ENCODE measurements at regions not wholly inside any gene's neighbourhood (a gene's known extent, or its start where the extent isn't known, plus 50 kb on each side); places are given as distances from the start of the nearest gene placed in this dataset.

DNA sequence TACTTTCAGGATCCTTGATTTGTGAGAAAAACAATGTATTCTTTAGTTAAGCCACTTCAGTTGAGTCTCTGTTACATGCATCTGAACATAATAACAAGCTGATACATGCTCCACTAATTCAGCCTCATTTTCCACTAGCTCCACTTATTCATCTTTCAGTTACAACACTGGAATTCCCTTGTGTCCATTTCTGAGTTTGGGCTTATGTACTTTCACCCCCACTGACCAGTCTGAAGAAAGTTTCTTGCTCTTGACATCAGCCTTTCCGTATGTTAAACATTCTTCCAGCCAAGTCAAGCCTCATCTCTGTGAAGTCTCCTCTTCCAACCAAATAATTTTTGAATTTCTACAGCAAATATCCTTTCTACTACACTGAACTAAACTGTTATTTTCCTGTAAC, 592.5 kb upstream of the NOVA1 start:
- Histone ChIP-seq H4K8ac (ENCODE audit: low read depth, low read length) (no peak overlapping the region), H3K79me1 (ENCODE audit: low read length) (no peaks in the 10 kb centered on the region), H3K27ac (ENCODE audit: low read depth, low read length) (no peak overlapping the region), H3K36me3 (ENCODE audit: control insufficient read depth in 1 of 2, insufficient read depth in 2 of 2, low read length in 2 of 2) (no peaks in the 10 kb centered on the region), H2BK5ac (ENCODE audit: low read depth, low read length, poor library complexity) (no peak overlapping the region), H3K27me3 (ENCODE audit: insufficient read depth, low read length) (no peaks in the 10 kb centered on the region), H3K4ac (ENCODE audit: low read depth, low read length) (no peak overlapping the region), H2AFZ (ENCODE audit: insufficient read depth, low read length, poor library complexity) (no peak overlapping the region), H2BK12ac (ENCODE audit: low read length) (no peak overlapping the region), H2BK120ac (ENCODE audit: insufficient read depth, low read length, poor library complexity) (no peak overlapping the region), H2AK5ac (ENCODE audit: low read length) (no peak overlapping the region), H3K9ac (ENCODE audit: low read length) (no peak overlapping the region), H3K23ac (ENCODE audit: low read length) (no peak overlapping the region), H4K12ac (ENCODE audit: low read depth, low read length) (no peak overlapping the region), H3K9me3 (ENCODE audit: insufficient read depth, low read depth, low read length) (no peaks in the 10 kb centered on the region), H3K79me2 (ENCODE audit: control insufficient read depth, insufficient read depth, low read length, poor library complexity) (no peaks in the 10 kb centered on the region), H3K4me3 (ENCODE audit: low read depth, low read length) (no peak overlapping the region), H3K14ac (ENCODE audit: low read length) (no peak overlapping the region), H3K4me1 (ENCODE audit: control insufficient read depth in 1 of 2, insufficient read depth in 2 of 2, low read length in 2 of 2) (no peaks in the 10 kb centered on the region), H4K91ac (ENCODE audit: low read depth, low read length) (no peak overlapping the region), H3K4me2 (ENCODE audit: low read length) (no peak overlapping the region), H3K18ac (ENCODE audit: low read length) (no peak overlapping the region)
- no CpG with 5 or more reads among the region's 1 CpG for WGBS (ENCODE audit: extremely low coverage, insufficient coverage, insufficient read length)
- DNase-seq: no peak

DNA sequence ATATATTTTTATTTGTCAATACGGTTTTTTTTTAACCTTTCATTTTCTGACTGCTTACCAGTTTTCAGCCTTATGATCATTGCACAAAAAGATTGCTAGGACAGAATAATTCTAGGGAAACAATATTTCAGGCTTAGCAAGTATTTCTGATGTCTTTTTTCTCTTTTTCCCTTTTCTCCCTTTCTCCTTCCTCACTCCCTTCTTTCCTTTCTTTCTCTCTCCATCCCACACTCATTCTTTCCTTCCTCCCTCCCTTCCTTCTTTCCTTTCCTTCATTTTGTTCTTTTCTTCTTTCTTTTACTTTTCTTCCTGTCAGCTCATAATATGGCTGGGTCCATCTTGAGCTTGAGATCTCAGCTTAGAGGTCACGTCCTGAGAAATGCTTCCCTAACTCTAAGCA, 601.4 kb upstream of the NOVA1 start:
- no peak overlapping the region for H3K4me3 ChIP-seq (ENCODE audit: low read depth, low read length)
- no peak overlapping the region for H2AK5ac ChIP-seq (ENCODE audit: low read length)
- no peaks in the 10 kb centered on the region for H3K27me3 ChIP-seq (ENCODE audit: insufficient read depth, low read length)
- H4K91ac ChIP-seq (ENCODE audit: low read depth, low read length): no peak overlapping the region
- H3K14ac ChIP-seq (ENCODE audit: low read length): no peak overlapping the region
- no peak overlapping the region for H3K4ac ChIP-seq (ENCODE audit: low read depth, low read length)
- no peak overlapping the region for H4K8ac ChIP-seq (ENCODE audit: low read depth, low read length)
- H3K23ac ChIP-seq (ENCODE audit: low read length): no peak overlapping the region
- no peak overlapping the region for H3K27ac ChIP-seq (ENCODE audit: low read depth, low read length)
- no peak overlapping the region for H3K18ac ChIP-seq (ENCODE audit: low read length)
- no peaks in the 10 kb centered on the region for H3K9me3 ChIP-seq (ENCODE audit: insufficient read depth, low read depth, low read length)
- no peaks in the 10 kb centered on the region for H3K79me2 ChIP-seq (ENCODE audit: control insufficient read depth, insufficient read depth, low read length, poor library complexity)
- H3K4me2 ChIP-seq (ENCODE audit: low read length): no peak overlapping the region
- H3K36me3 ChIP-seq (ENCODE audit: control insufficient read depth in 1 of 2, insufficient read depth in 2 of 2, low read length in 2 of 2): no peaks in the 10 kb centered on the region
- H2BK12ac ChIP-seq (ENCODE audit: low read length): no peak overlapping the region
- no CpG with 5 or more reads among the region's 2 CpGs for WGBS (ENCODE audit: extremely low coverage, insufficient coverage, insufficient read length)
- no peaks in the 10 kb centered on the region for H3K79me1 ChIP-seq (ENCODE audit: low read length)
- no peak overlapping the region for H3K9ac ChIP-seq (ENCODE audit: low read length)
- H2AFZ ChIP-seq (ENCODE audit: insufficient read depth, low read length, poor library complexity): no peak overlapping the region
- no peak for DNase-seq
- no peak overlapping the region for H2BK5ac ChIP-seq (ENCODE audit: low read depth, low read length, poor library complexity)
- no peak overlapping the region for H4K12ac ChIP-seq (ENCODE audit: low read depth, low read length)
- H3K4me1 ChIP-seq (ENCODE audit: control insufficient read depth in 1 of 2, insufficient read depth in 2 of 2, low read length in 2 of 2): no peaks in the 10 kb centered on the region
- H2BK120ac ChIP-seq (ENCODE audit: insufficient read depth, low read length, poor library complexity): no peak overlapping the region

DNA sequence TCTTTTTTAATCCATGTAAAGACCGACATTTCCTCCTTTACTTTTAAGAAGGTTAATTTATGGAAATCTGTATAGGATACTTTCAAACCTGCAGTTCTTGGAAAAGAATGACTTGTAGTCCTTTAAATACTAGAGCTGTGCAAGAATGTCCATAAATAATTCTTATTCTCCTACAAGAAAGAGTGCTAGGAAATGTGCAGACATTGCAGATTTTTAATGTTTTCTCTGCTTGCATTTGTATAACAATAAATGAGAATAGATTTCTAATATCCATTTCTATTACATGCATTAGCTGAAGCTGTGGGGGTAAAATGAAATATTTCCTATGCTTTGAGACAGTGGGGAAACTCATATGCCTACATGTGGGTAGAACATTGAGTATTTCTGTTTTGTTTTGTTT, 607.2 kb upstream of the NOVA1 start:
- H3K79me2 ChIP-seq (ENCODE audit: control insufficient read depth, insufficient read depth, low read length, poor library complexity): no peaks in the 10 kb centered on the region
- no peak overlapping the region for H2AK5ac ChIP-seq (ENCODE audit: low read length)
- H3K9ac ChIP-seq (ENCODE audit: low read length): no peak overlapping the region
- H4K91ac ChIP-seq (ENCODE audit: low read depth, low read length): no peak overlapping the region
- DNase-seq: no peak
- no peak overlapping the region for H4K12ac ChIP-seq (ENCODE audit: low read depth, low read length)
- no peaks in the 10 kb centered on the region for H3K79me1 ChIP-seq (ENCODE audit: low read length)
- H3K18ac ChIP-seq (ENCODE audit: low read length): no peak overlapping the region
- no peak overlapping the region for H2BK12ac ChIP-seq (ENCODE audit: low read length)
- no peak overlapping the region for H3K23ac ChIP-seq (ENCODE audit: low read length)
- no peak overlapping the region for H2BK5ac ChIP-seq (ENCODE audit: low read depth, low read length, poor library complexity)
- no peak overlapping the region for H3K14ac ChIP-seq (ENCODE audit: low read length)
- H3K4me3 ChIP-seq (ENCODE audit: low read depth, low read length): no peak overlapping the region
- H3K27ac ChIP-seq (ENCODE audit: low read depth, low read length): no peak overlapping the region
- no peaks in the 10 kb centered on the region for H3K4me1 ChIP-seq (ENCODE audit: control insufficient read depth in 1 of 2, insufficient read depth in 2 of 2, low read length in 2 of 2)
- H3K4ac ChIP-seq (ENCODE audit: low read depth, low read length): no peak overlapping the region
- H3K36me3 ChIP-seq (ENCODE audit: control insufficient read depth in 1 of 2, insufficient read depth in 2 of 2, low read length in 2 of 2): no peaks in the 10 kb centered on the region
- no peaks in the 10 kb centered on the region for H3K9me3 ChIP-seq (ENCODE audit: insufficient read depth, low read depth, low read length)
- H2BK120ac ChIP-seq (ENCODE audit: insufficient read depth, low read length, poor library complexity): no peak overlapping the region
- H2AFZ ChIP-seq (ENCODE audit: insufficient read depth, low read length, poor library complexity): no peak overlapping the region
- H3K4me2 ChIP-seq (ENCODE audit: low read length): no peak overlapping the region
- no peaks in the 10 kb centered on the region for H3K27me3 ChIP-seq (ENCODE audit: insufficient read depth, low read length)
- H4K8ac ChIP-seq (ENCODE audit: low read depth, low read length): no peak overlapping the region
- WGBS (ENCODE audit: extremely low coverage, insufficient coverage, insufficient read length): no CpG with 5 or more reads among the region's 1 CpG

DNA sequence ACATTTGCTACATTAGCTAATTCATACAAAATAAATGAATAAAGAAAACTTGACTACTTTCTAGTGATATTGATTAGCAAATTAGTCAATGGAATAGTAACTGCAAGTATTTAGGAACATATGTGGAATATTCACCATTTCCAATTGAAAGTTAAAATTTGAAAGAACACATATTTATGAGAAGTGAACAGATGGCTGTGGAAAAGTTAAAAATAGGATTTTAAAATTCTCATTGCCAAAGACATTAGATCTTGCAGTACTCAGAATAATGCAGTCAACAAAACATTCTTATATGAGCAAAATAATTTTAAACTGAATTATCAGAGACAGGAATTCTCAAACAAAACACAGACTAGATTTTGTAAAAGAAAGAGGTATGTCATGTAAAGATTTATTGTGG, 613.9 kb upstream of the NOVA1 start:
- Histone ChIP-seq H2AFZ (ENCODE audit: insufficient read depth, low read length, poor library complexity) (no peak overlapping the region), H2BK120ac (ENCODE audit: insufficient read depth, low read length, poor library complexity) (no peak overlapping the region), H3K18ac (ENCODE audit: low read length) (no peak overlapping the region), H3K36me3 (ENCODE audit: control insufficient read depth in 1 of 2, insufficient read depth in 2 of 2, low read length in 2 of 2) (no peaks in the 10 kb centered on the region), H3K79me2 (ENCODE audit: control insufficient read depth, insufficient read depth, low read length, poor library complexity) (no peaks in the 10 kb centered on the region), H3K9ac (ENCODE audit: low read length) (no peak overlapping the region), H3K14ac (ENCODE audit: low read length) (no peak overlapping the region), H3K4me3 (ENCODE audit: low read depth, low read length) (no peak overlapping the region), H3K79me1 (ENCODE audit: low read length) (no peaks in the 10 kb centered on the region), H3K27me3 (ENCODE audit: insufficient read depth, low read length) (no peaks in the 10 kb centered on the region), H2AK5ac (ENCODE audit: low read length) (no peak overlapping the region), H3K9me3 (ENCODE audit: insufficient read depth, low read depth, low read length) (no peaks in the 10 kb centered on the region), H3K4me2 (ENCODE audit: low read length) (no peak overlapping the region), H4K12ac (ENCODE audit: low read depth, low read length) (no peak overlapping the region), H3K27ac (ENCODE audit: low read depth, low read length) (no peak overlapping the region), H3K23ac (ENCODE audit: low read length) (no peak overlapping the region), H4K91ac (ENCODE audit: low read depth, low read length) (no peak overlapping the region), H3K4ac (ENCODE audit: low read depth, low read length) (no peak overlapping the region), H2BK5ac (ENCODE audit: low read depth, low read length, poor library complexity) (no peak overlapping the region), H4K8ac (ENCODE audit: low read depth, low read length) (no peak overlapping the region), H3K4me1 (ENCODE audit: control insufficient read depth in 1 of 2, insufficient read depth in 2 of 2, low read length in 2 of 2) (no peaks in the 10 kb centered on the region), H2BK12ac (ENCODE audit: low read length) (no peak overlapping the region)
- no peak for DNase-seq

- H3K79me2 ChIP-seq (ENCODE audit: control insufficient read depth, insufficient read depth, low read length, poor library complexity): no peaks in the 10 kb centered on the region
- H3K14ac ChIP-seq (ENCODE audit: low read length): no peak overlapping the region
- no peak for DNase-seq
- no peaks in the 10 kb centered on the region for H3K27me3 ChIP-seq (ENCODE audit: insufficient read depth, low read length)
- no peak overlapping the region for H3K23ac ChIP-seq (ENCODE audit: low read length)
- no peak overlapping the region for H2AK5ac ChIP-seq (ENCODE audit: low read length)
- no peak overlapping the region for H2BK12ac ChIP-seq (ENCODE audit: low read length)
- no peak overlapping the region for H3K27ac ChIP-seq (ENCODE audit: low read depth, low read length)
- no peaks in the 10 kb centered on the region for H3K79me1 ChIP-seq (ENCODE audit: low read length)
- no peak overlapping the region for H3K18ac ChIP-seq (ENCODE audit: low read length)
- H3K4me2 ChIP-seq (ENCODE audit: low read length): no peak overlapping the region
- no peak overlapping the region for H2BK5ac ChIP-seq (ENCODE audit: low read depth, low read length, poor library complexity)
- H4K12ac ChIP-seq (ENCODE audit: low read depth, low read length): no peak overlapping the region
- H3K36me3 ChIP-seq (ENCODE audit: control insufficient read depth in 1 of 2, insufficient read depth in 2 of 2, low read length in 2 of 2): no peaks in the 10 kb centered on the region
- no peak overlapping the region for H2AFZ ChIP-seq (ENCODE audit: insufficient read depth, low read length, poor library complexity)
- H4K91ac ChIP-seq (ENCODE audit: low read depth, low read length): no peak overlapping the region
- H3K4me1 ChIP-seq (ENCODE audit: control insufficient read depth in 1 of 2, insufficient read depth in 2 of 2, low read length in 2 of 2): no peaks in the 10 kb centered on the region
- no CpG with 5 or more reads among the region's 2 CpGs for WGBS (ENCODE audit: extremely low coverage, insufficient coverage, insufficient read length)
- H3K4me3 ChIP-seq (ENCODE audit: low read depth, low read length): no peak overlapping the region
- H3K4ac ChIP-seq (ENCODE audit: low read depth, low read length): no peak overlapping the region
- H2BK120ac ChIP-seq (ENCODE audit: insufficient read depth, low read length, poor library complexity): no peak overlapping the region
- peaks cover 8% of the 10 kb centered on the region for H3K9me3 ChIP-seq (ENCODE audit: insufficient read depth, low read depth, low read length)
- H3K9ac ChIP-seq (ENCODE audit: low read length): no peak overlapping the region
- no peak overlapping the region for H4K8ac ChIP-seq (ENCODE audit: low read depth, low read length)
Measured at GRCh38 chr14:27222671-27223070, 624.8 kb upstream of the NOVA1 start.
